ENCODE measurements at regions not wholly inside any gene's neighbourhood (a gene's known extent, or its start where the extent isn't known, plus 50 kb on each side); places are given as distances from the start of the nearest gene placed in this dataset.
A peak's percentile ranks its signal among the peaks of the same experiment; 100 is the strongest.
"Not testable (repeated sequence)": the region's sequence is repeated elsewhere in the genome, so short reads cannot be mapped to it uniquely, and the experiment has no call there.

- Histone ChIP-seq H3K9me3 (no peaks in the 10 kb centered on the region), H3K36me3 (no peaks in the 10 kb centered on the region), H3K4me1 (peaks cover 0 to 3% (median 0%) of the 10 kb centered on the region in 4 donors), H3K27me3 (peaks cover 0 to 3% (median 0%) of the 10 kb centered on the region in 3 donors), H3K4me3 (no peak overlapping the region), H3K27ac (no peak overlapping the region)
- TF ChIP-seq EP300 (IDR thresholded peaks at IDR 0.05): no peak
- TF ChIP-seq POLR2AphosphoS5 (IDR thresholded peaks at IDR 0.05): no peak
- no peak for TF ChIP-seq CTCF (IDR thresholded peaks at IDR 0.05)
- DNase-seq: no peak
- intact Hi-C loops (cut with DNase I): loop anchor here (10.0 kb wide), 1 partner anchor 251 kb away; the partner anchor contains the start of gene BTBD10
- WGBS, 2 donors: 82% methylated on average over 5 of the region's 5 CpGs
Measured at GRCh38 chr11:13214276-13214675, 63.3 kb upstream of the BMAL1 start.

GRCh38 chr11:13215149-13215548 is 62.4 kb upstream of the BMAL1 start:
- no peak for TF ChIP-seq CTCF (IDR thresholded peaks at IDR 0.05)
- TF ChIP-seq POLR2AphosphoS5 (IDR thresholded peaks at IDR 0.05): no peak
- no peak for TF ChIP-seq EP300 (IDR thresholded peaks at IDR 0.05)
- no peak for TF ChIP-seq POLR2A (IDR thresholded peaks at IDR 0.05)
- intact Hi-C loops (cut with DNase I): loop anchor here (10.0 kb wide), 1 partner anchor 250 kb away; the partner anchor contains the start of gene BTBD10
- no peak overlapping the region for H3K4me3 ChIP-seq
- peaks cover 0 to 3% (median 0%) of the 10 kb centered on the region in 3 donors for H3K27me3 ChIP-seq
- H3K4me1 ChIP-seq: peaks cover 0 to 3% (median 0%) of the 10 kb centered on the region in 4 donors
- 95 to 98% methylated on average over 4 of the region's 4 CpGs for WGBS, 2 donors
- H3K9me3 ChIP-seq: no peaks in the 10 kb centered on the region
- H3K36me3 ChIP-seq: no peaks in the 10 kb centered on the region
- H3K27ac ChIP-seq: no peak overlapping the region
- DNase-seq: no peak

GRCh38 chr11:13216019-13216710 is 61.4 kb upstream of the BMAL1 start:
- no peak overlapping the region for H3K4me3 ChIP-seq
- H3K27me3 ChIP-seq: peaks cover 0 to 3% (median 0%) of the 10 kb centered on the region in 3 donors
- no peaks in the 10 kb centered on the region for H3K36me3 ChIP-seq
- intact Hi-C loops (cut with DNase I): loop anchor here (10.0 kb wide), 1 partner anchor 249 kb away; the partner anchor contains the start of gene BTBD10
- TF ChIP-seq EP300 (IDR thresholded peaks at IDR 0.05): no peak
- TF ChIP-seq POLR2A (IDR thresholded peaks at IDR 0.05): no peak
- TF ChIP-seq POLR2AphosphoS5 (IDR thresholded peaks at IDR 0.05): no peak
- TF ChIP-seq CTCF (IDR thresholded peaks at IDR 0.05): no peak
- 81 to 88% methylated on average over 8 of the region's 8 CpGs for WGBS, 2 donors
- peaks cover 0 to 3% (median 0%) of the 10 kb centered on the region in 4 donors for H3K4me1 ChIP-seq
- no peak for DNase-seq
- no peaks in the 10 kb centered on the region for H3K9me3 ChIP-seq
- H3K27ac ChIP-seq: peak overlapping the region in 3 of 4 donors; percentile 11 to 34 (median 32)

- Histone ChIP-seq H3K4me1 (peaks cover 0 to 3% (median 0%) of the 10 kb centered on the region in 4 donors), H3K36me3 (no peaks in the 10 kb centered on the region), H3K27ac (peak overlapping the region in 1 of 4 donors; percentile 34), H3K9me3 (no peaks in the 10 kb centered on the region), H3K27me3 (peaks cover 0 to 3% (median 0%) of the 10 kb centered on the region in 3 donors), H3K4me3 (no peak overlapping the region)
- DNase-seq: no peak
- intact Hi-C loops (cut with DNase I): loop anchor here (10.0 kb wide), 1 partner anchor 248 kb away; the partner anchor contains the start of gene BTBD10
- TF ChIP-seq CTCF (IDR thresholded peaks at IDR 0.05): no peak
- TF ChIP-seq POLR2A (IDR thresholded peaks at IDR 0.05): no peak
- no peak for TF ChIP-seq EP300 (IDR thresholded peaks at IDR 0.05)
- TF ChIP-seq POLR2AphosphoS5 (IDR thresholded peaks at IDR 0.05): no peak
- 89 to 91% methylated on average over 3 of the region's 3 CpGs for WGBS, 2 donors
Measured at GRCh38 chr11:13216711-13217075, 60.9 kb upstream of the BMAL1 start.

- intact Hi-C loops (cut with DNase I): loop anchor here (10.0 kb wide), 1 partner anchor 246 kb away; the partner anchor contains the start of gene BTBD10
- not testable (repeated sequence) for H3K36me3 ChIP-seq, DNase-seq, H3K27ac ChIP-seq, H3K4me1 ChIP-seq, H3K27me3 ChIP-seq, H3K4me3 ChIP-seq, H3K9me3 ChIP-seq
- WGBS, 2 donors: 94 to 97% methylated on average over 1 of the region's 1 CpG
Measured at GRCh38 chr11:13218685-13219084, 58.9 kb upstream of the BMAL1 start.
